OCI-LY3 (cell line): ENCODE measurements at regions not wholly inside any gene's neighbourhood (a gene's known extent, or its start where the extent isn't known, plus 50 kb on each side); places are given as distances from the start of the nearest gene placed in this dataset.

Experiments used
- CTCF ChIP-seq: fragments of 200-600, 300-600 bp; sonication (generic); IDR thresholded peaks from 2 replicates; pipeline ENCODE4 v1.5.1; 2014; ENCODE audit warnings: antibody characterized with exemption, low read length, low read depth
- EZH2phosphoT487 ChIP-seq: fragments of 200-600 bp; shearing (Covaris generic); IDR thresholded peaks from 2 replicates; pipeline ENCODE4 v1.6.1; 2018; ENCODE audit warnings: antibody characterized with exemption, mixed run types, low read depth

- TF ChIP-seq CTCF = no peak
- TF ChIP-seq EZH2phosphoT487 = no peak
Observed at GRCh38 chr6:2599817-2600216, 150.9 kb downstream of the MYLK4 start.
